Hypothalamus (tissue), 51 donors: ENCODE measurements at regions not wholly inside any gene's neighbourhood (a gene's known extent, or its start where the extent isn't known, plus 50 kb on each side); places are given as distances from the start of the nearest gene placed in this dataset.
"Not testable (repeated sequence)": the region's sequence is repeated elsewhere in the genome, so short reads cannot be mapped to it uniquely, and the experiment has no call there.

Source experiments
- DNase-seq, 51 donors: peaks; one replicate each; lab custom pipeline; 2025; lab: John Stamatoyannopoulos, UW

DNA sequence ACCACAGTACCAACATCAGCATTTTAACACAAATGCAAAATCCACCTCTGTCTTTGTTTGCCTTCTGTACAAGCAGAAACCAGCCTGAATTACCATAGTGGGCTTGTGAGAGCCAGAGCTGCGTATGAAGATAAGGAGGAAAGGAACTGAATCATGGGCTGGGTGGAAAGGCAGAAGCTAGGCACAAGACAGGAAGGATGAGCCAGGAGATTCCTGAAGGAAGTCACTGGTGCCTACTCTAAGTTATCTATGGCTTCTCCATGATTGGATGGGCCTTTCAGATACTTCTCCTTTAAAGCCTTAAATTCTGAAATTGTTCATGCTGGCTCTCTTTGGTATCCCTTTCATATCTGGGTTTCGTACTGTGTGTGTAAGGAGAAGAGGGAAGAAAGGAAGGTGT, 140.6 kb downstream of the LCA5 start:
- no peak for DNase-seq

DNA sequence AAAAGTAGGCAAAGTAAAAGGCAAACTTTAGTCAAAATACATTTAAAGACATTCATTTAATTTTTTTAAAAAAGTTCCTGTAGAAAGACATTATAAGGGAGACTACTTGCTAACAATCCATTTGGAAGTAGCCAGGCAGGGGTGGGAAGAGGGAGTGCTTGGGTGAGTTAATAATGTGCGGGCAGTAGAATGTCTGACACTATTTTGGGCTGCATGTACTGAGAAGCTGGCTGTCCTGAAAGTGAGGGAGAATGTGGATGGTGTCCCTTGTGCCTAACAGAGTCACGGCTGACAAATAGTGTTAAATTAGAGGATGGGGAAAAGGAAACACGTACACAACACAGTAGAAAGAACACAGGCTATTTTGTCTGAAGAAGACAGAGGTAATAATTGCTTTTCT, 142.5 kb downstream of the LCA5 start:
- DNase-seq: no peak

DNA sequence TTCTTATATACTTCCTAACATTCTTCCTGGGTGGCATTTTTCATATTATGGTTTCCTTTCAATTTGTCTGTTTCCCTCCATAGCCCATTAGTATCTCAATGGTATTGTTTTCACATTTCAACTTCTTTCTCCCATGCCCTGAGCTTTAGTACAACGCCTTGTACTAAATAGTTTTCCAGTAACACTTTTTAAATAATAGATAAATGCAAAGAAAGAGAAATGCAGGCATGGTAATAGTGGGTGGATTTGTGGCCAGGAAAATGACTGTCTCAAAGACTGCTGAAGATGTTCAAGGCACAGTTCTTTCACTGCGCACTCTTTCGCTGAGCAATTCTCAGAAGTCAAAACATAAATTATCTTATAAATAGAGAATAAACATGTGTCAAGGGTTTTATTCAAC, 145.1 kb downstream of the LCA5 start:
- DNase-seq: no peak

DNA sequence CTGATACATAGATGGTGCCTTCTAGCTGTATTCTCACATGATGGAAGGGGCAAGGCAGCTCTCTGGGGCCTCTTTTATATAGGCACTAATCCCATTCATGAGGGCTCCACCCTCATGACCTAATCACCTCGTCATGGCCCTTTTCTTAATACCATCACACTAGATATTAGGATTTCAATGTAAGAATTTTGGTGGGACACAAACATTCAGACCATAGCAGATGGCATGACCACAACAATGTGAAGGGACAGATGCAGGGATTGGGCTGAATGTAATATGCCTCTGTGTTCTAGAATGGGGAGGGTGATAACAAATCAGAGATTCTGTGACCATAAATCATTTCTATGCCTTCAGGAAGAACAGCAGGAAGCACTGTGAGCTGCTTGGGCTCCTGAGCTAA, 145.8 kb downstream of the LCA5 start:
- no peak for DNase-seq

DNA sequence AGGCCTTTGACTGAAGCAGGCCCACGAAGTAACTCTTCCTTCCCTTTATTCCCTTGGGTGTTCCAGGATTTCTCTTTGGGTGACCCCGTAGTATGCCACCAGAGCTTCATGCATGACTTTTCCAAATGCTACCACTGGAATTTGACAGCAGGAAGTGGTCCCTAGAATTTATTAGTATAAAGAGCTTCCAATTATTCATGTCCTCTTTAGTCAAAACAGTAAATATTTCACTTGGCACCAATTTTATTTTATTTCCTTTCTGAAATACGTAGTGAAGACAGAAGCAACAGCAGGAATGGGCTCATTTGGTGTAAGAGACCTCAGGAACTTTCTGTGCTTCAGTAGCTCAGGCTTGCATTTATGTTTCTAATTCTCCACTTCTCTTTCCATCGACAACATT, 151.3 kb downstream of the LCA5 start:
- no peak for DNase-seq

DNA sequence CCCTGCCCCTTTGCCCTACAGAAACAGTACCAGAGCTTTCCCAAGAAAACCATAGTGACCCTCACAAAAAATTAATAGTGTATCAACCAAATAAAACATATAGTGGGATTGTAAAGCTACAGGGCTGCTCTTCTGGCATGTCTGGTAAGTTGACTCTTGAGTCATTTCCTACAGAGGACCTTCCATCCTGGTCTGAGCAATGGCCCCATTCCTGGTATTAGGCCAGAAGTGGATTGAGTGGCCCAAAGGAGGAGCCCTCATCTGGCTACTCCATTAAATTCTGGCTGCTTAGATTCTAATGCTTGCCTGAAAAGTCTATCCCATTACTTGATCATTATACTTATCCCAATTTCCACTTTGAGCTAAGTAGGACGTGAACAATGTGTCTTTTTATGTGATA, 150.9 kb upstream of the HMGN3 start:
- DNase-seq: no peak

DNA sequence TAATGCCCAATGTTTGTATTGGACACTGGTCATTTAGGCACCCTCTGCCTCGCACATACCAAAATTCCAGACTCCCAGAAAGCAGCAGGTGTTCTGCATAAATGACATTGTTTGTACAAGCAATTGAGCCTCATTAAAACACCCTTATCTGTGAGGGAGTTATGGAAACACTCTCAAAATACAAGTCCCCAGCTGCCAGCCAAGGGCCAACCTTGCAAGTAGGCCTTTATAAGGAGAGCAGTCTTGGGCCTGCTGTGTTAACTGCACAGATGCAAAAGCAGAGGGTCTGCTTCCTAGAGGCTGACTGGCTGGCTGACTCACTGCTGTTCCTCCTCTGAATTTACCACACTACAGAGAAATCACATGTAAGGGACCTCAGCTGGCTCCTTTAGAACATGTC, 150.4 kb upstream of the HMGN3 start:
- DNase-seq: no peak

DNA sequence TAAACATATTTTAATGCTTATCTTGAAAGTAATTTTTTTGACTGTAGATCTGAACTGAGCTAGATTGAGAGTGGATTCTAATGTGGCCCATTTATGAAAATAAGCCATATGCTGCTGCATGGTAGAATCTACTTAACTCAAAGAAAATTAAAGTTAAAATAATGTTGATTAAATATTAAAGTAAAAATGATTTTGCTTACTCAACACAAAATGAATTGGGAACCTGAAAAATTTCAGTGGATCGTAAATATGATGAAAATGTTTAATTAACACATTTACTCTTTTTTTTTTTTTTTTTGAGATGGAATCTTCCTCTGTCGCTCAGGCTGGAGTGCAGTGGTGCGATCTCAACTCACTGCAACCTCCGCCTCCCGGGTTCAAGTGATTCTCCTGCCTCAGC, 144.5 kb upstream of the HMGN3 start:
- DNase-seq: no peak

DNA sequence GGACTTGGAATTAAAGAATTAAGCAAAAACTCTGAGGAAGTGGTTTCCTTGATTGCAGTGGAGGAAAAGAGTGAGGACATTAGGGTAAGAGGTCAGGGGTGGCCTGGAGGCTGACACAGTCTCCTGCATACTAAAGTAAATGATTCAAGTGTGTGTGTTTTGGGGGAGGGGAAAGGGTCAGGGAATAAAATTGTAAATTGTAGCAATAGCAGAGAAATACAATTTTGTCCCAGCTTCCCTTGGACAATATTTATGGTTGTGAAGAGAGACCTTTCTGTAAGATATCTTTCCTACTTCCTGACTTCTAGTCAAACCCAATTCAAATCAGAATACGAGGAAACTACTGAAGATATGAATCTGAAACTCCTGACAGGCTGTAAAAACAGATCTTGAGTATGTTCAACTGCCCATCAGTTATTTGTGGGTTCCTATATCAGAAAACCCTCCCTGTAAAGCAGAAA, 143.4 kb upstream of the HMGN3 start:
- DNase-seq: no peak

DNA sequence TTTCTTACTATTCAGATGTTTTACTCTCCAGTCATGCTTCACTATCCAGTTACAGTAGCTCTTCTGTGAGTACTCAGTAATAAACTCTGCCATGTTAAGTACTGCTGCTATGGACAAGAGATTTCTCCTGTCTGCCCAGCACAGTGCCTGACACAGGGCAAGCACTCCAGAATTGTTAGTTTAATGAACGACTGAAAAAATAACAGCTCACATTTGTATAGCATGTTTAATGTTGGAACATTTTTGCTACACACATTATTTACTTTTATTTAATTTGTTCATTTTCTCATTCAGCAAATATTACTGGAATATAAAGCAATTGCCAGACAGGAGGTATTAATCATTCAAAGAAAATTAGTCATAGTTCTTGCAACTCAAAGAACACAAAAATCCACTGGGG, 142.6 kb upstream of the HMGN3 start:
- DNase-seq: no peak

DNA sequence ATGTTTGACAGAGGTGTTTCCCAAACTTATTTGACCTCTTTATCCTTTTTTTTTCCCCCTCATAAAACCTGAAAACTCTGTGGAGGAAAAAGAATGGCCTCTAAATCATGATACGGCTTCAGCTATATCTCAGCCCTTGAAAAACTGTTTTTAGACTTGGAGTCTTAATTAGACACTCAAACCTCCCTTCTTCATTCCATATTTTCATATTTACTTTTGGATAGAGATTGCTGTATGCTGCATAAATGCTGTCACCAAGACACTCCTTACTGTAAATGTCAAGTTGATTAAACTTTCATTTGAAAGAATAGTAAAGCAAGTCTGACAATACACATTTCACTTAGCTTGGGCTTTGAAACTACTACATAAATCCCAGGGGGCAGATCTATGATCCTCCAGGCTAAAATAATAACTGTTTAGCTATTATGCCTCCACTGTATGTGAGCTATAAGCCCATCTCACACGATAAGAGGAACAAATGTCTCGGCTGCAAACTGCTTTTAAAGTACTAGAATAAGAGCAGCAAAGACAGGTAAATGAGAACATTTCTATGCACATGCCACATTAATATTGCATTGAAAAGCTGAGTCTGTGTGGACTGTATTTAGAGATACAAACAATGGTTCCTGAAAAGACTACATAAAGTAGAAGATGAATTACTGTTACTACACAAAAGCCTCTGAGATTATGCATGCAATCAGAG, 141.3 kb upstream of the HMGN3 start:
- DNase-seq: no peak

DNA sequence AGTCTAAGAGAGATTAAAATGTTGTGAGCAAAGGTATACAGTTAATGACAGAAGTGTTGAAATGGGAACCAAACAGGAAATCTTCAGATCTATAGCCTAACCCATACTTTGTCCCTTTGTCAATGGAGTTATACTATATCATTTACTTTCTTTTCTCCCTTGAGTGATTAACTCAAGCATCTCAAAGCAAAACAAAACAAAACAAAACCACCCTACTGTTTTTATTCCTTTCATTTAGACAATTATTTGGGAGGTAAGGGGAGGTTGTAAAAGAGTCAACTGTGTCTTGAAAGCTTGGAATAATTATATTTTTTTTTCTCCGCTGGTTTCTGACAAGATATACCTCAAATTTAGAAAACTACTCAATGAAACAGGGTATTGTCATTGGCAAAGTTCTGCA, 139.8 kb upstream of the HMGN3 start:
- DNase-seq: no peak

DNA sequence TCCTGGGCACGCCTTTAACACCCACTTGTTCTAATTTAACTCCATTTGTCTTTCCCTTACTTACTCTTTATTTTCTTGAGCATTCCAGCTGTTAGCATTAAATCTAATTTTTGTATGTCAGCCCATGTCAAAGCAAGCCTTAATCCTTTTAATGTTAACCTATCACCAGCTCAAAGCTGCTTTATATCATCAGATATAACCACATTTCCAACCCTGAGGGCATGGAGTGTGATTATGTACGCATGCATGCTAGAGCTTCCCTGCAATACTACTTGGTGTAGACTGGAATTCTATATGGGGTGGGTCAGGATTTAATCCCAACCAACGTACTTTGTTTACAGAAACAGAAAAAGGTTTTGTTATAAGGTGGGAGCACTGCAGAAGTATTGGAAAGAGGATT, 139.4 kb upstream of the HMGN3 start:
- no peak for DNase-seq

DNA sequence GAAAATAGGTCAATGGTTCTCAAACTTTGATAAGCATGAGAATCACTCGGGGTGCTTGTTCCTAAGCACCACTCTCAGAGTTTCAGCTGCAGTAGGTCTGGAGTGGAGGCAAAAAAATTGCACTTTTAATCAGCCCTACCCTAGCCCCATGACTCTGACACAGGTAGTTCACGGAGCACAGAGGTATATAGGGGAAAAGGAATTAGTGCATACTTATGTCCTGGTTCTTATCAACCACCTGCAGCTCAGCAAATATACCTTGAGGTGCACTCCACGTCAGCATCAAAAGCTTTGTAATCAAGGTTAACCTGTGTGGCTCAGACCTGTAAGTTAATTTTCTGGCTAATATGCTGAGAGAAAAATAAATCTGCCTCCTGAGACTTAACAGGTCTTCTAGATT, 138.8 kb upstream of the HMGN3 start:
- DNase-seq: no peak

DNA sequence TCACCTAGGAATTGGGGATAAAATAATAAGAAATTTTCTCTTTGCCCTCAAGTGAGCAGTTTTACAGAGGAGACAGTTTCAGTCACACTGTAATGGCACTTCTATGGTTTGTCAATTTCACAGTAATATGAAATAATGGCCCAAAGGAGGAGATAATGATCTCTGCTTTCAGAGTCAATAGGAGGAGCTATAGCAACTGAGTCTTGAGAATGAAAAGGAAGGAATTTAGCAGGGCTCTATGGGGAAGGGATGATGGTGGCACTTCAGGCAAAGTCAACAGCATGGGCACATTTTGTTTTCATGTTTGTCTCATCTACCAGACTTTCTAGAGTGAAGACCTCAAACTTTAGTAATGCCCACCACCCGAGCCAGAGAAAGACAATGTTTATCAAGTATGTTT, 138.3 kb upstream of the HMGN3 start:
- no peak for DNase-seq

DNA sequence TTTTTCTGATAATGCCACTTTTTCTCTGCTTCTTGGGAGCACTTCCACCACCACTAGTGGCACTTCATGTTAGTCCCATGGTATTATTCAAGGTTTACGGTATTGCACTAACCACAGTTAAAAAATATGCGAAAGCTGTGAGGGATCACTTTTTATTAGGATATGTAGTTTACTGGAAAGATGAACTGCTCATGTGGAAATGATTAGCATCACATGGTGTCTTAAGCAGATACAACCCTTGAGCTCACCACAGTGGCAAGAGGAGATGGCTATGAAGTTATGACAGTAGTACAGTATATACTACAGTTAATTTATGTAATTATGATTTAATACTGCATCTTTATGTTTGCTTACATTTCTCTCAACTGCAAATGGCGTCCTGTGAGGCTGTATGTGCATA, 134.5 kb upstream of the HMGN3 start:
- no peak for DNase-seq

DNA sequence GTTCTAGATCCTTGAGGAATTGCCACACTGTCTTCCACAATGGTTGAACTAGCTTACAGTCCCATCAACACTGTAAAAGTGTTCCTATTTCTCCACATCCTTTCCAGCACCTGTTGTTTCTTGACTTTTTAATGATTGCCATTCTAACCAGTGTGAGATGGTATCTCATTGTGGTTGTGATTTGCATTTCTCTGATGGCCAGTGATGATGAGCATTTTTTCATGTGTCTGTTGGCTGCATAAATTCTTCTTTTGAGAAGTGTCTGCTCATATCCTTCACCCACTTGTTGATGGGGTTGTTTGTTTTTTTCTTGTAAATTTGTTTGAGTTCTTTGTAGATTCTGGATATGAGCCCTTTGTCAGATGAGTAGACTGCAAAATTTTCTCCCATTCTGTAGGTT, 129.0 kb upstream of the HMGN3 start:
- DNase-seq: not testable (repeated sequence)

DNA sequence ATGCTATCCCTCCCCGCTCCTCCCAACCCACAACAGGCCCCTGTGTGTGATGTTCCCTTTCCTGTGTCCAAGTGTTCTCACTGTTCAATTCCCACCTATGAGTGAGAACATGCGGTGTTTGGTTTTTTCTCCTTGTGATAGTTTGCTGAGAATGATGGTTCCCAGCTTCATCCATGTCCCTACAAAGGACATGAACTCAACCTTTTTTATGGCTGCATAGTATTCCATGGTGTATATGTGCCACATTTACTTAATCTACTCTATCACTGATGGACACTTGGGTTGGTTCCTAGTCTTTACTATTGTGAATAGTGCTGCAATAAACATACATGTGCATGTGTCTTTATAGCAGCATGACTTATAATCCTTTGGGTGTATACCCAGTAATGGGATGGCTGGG, 126.6 kb upstream of the HMGN3 start:
- not testable (repeated sequence) for DNase-seq

DNA sequence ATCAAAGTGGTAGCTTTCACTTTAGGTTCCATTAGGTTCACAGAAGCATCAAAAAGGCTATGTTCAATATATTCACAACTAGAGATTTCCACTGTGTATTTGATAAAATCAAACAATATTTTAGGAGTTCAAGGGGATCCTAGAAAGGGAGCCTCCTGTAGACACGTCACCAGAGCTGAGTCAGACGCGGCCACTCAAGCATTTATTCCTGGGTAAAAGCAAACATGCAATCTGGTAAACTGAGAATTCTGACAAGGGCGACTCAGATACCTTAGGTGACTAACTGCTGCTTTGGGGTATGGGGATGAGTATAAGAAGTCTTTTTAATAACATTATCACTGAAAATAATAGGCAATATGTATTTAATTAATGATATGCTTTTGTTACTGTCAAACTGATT, 118.7 kb upstream of the HMGN3 start:
- DNase-seq: no peak

DNA sequence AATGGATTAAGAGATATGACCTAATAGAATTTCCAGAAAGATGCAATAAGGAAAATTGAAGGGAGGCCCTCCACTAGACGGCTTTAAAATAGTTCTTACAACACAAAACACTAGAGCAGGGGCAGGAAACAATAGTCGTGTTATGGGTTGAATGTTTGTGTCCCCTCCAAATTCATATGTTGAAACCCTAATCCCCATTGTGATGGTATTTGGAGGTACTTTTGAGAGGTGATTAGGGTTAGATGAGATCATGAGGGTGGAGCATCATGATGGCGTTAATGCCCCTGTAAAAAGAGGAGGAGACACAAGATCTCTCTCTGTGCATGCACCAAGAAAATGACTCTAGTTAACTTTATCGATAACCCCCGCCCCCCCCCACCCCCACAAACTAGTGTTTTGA, 104.0 kb upstream of the HMGN3 start:
- no peak for DNase-seq

DNA sequence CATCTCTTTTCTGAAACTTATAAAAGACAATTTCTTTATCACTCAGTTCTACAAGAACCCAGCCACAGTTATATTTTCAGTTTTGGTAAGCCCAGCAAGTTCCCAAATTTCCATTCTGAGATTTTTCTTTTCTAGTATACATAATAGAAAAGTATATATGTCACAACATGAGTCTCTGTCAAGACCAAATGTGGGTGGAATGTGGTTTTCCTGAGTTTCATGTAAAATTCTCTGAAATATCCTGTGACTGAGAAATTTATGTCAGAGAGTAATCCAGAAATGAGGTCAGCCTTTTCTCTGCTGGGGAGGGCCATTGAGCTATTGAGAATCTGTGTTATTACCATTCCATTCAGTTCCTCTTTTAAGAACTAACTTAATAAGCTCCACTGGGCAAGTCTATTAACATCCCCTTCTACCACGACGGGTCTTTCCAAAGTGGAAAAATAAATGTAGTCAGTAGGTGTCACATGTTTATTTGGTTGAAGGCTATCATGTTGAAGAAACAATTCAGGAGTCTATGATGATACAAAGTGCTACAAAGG, 100.7 kb upstream of the HMGN3 start:
- DNase-seq: no peak

DNA sequence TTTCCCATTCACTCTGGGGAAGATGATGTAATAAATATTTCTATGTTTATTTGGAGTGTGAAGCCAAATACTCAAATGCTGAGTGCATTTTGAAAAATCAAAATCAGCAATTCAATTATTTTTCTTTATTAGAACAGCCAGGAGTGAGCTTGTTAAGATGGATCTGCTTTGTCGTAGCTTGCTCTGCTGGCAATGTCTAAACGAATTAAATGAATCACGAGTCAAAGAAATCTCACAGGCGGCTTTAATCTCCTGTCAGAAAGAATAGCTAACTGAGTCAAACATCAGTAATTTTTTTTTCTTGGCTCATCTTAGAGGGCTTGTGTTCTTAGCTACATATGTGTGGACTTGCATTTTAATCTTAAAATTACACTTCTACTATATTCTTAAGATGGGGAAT, 100.2 kb upstream of the HMGN3 start:
- DNase-seq: peak in 1 of 51 donors; percentile 31

DNA sequence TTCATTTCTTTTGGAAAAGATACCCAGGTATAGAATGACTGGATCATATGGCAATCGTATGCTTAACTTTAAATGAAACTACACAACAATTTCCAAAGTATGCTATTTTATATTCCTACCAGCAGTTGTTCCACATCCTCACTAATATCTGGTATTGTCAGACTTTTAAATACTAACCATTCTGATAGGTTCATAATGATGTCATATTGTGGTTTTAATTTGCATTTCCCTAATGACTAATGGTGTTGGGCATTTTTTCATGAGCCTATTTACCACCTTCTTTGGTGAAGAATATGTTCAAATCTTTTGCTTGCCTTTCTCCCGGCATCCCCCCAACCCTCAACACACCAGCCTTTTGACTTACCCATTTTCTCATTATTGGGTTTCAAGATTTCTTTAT, 96.2 kb upstream of the HMGN3 start:
- no peak for DNase-seq
